GM23338 (cell line): ENCODE measurements at regions not wholly inside any gene's neighbourhood (a gene's known extent, or its start where the extent isn't known, plus 50 kb on each side); places are given as distances from the start of the nearest gene placed in this dataset.

ENCODE experiments used
- ATAC-seq: fragments of 200-7000 bp; cut with Tn5 transposase; 3 replicates; pipeline ENCODE4 v1.9.1; 2020
- DNase-seq: peaks from one replicate; pipeline ENCODE4 v3.0.0-alpha.2; 2015; ENCODE audit warnings: low spot score
- H2AFZ ChIP-seq: fragments of 200-600 bp; sonication (generic); 2 replicates; pipeline ENCODE4 v1.8.0; 2016; ENCODE audit warnings: antibody characterized with exemption, mild to moderate bottlenecking, moderate library complexity
- H3F3A ChIP-seq: fragments of 200-600 bp; sonication (generic); replicated peaks from 2 replicates; pipeline ENCODE4 v1.8.0; 2017; ENCODE audit warnings: antibody characterized with exemption, mixed run types, low read depth
- H3K27ac ChIP-seq: fragments of 200-600 bp; sonication (generic); 2 replicates; pipeline ENCODE4 v1.6.1; 2016; ENCODE audit warnings: low read depth
- H3K27me3 ChIP-seq: fragments of 200-600 bp; sonication (generic); 2 replicates; pipeline ENCODE4 v1.8.0; 2016; ENCODE audit warnings: mild to moderate bottlenecking, mixed run types, moderate library complexity; ENCODE audit not compliant: insufficient read depth
- H3K36me3 ChIP-seq: fragments of 200-600 bp; sonication (generic); 2 replicates; pipeline ENCODE4 v1.8.0; 2016; ENCODE audit warnings: mild to moderate bottlenecking; ENCODE audit not compliant: insufficient read depth
- H3K4me1 ChIP-seq: fragments of 200-600 bp; sonication (generic); 2 replicates; pipeline ENCODE4 v1.8.0; 2016; ENCODE audit warnings: mild to moderate bottlenecking, moderate library complexity; ENCODE audit not compliant: insufficient read depth
- H3K4me2 ChIP-seq: fragments of 200-600 bp; sonication (generic); 2 replicates; pipeline ENCODE4 v1.7.1; 2017; ENCODE audit warnings: mixed run types
- H3K4me3 ChIP-seq: fragments of 200-600 bp; sonication (generic); 2 replicates; pipeline ENCODE4 v1.6.1; 2016; ENCODE audit warnings: mixed run types
- H3K79me2 ChIP-seq: fragments of 200-600 bp; sonication (generic); replicated peaks from 2 replicates; pipeline ENCODE4 v1.8.0; 2017; ENCODE audit warnings: mild to moderate bottlenecking; ENCODE audit not compliant: insufficient read depth
- H3K9me2 ChIP-seq: fragments of 200-600 bp; sonication (generic); 2 replicates; pipeline ENCODE4 v1.8.0; 2017; ENCODE audit not compliant: insufficient read depth
- H4K20me1 ChIP-seq: fragments of 200-600 bp; sonication (generic); replicated peaks from 2 replicates; pipeline ENCODE4 v1.8.0; 2017; ENCODE audit warnings: mild to moderate bottlenecking; ENCODE audit not compliant: insufficient read depth
- H3K27ac Mint-ChIP-seq: 2 replicates; pipeline ENCODE4 v1.8.0; 2020; ENCODE audit warnings: inconsistent platforms, mild to moderate bottlenecking, moderate library complexity, mixed read lengths
- H3K27me3 Mint-ChIP-seq: 3 replicates; pipeline ENCODE4 v1.8.0; 2022; ENCODE audit warnings: low read depth, mild to moderate bottlenecking, moderate library complexity, mixed read lengths, inconsistent platforms; ENCODE audit not compliant: insufficient read depth, poor library complexity
- H3K36me3 Mint-ChIP-seq: 3 replicates; pipeline ENCODE4 v1.8.0; 2021; ENCODE audit warnings: low read depth, mild to moderate bottlenecking, inconsistent platforms, moderate library complexity, mixed read lengths
- H3K4me1 Mint-ChIP-seq: 3 replicates; pipeline ENCODE4 v1.8.0; 2020; ENCODE audit warnings: mild to moderate bottlenecking, inconsistent platforms, mixed read lengths
- H3K4me3 Mint-ChIP-seq: 3 replicates; pipeline ENCODE4 v1.8.0; 2021; ENCODE audit warnings: moderate library complexity, mild to moderate bottlenecking, inconsistent platforms, mixed read lengths
- H3K9me3 Mint-ChIP-seq: 3 replicates; pipeline ENCODE4 v1.8.0; 2020; ENCODE audit warnings: moderate library complexity, mild to moderate bottlenecking, inconsistent platforms, mixed read lengths
- CREB1 ChIP-seq: fragments of 250-450 bp; sonication (Bioruptor Pico); IDR thresholded peaks from 2 replicates; pipeline ENCODE4 v1.5.0; 2020; ENCODE audit warnings: low read depth, mild to moderate bottlenecking, moderate library complexity
- CTCF ChIP-seq, 2 experiments: fragments of 200-600 bp in 1 of 2; sonication (generic) in 1 of 2; conservative IDR thresholded peaks; 2 replicates each; pipeline versions ENCODE4 v1.5.1 to v1.6.1; 2016 to 2017; ENCODE audit warnings: antibody characterized with exemption in 2 of 2, low read depth in 2 of 2, mild to moderate bottlenecking in 2 of 2, moderate library complexity in 1 of 2
- EZH2 ChIP-seq: fragments of 200-600 bp; sonication (generic); IDR thresholded peaks from one replicate; pipeline ENCODE4 v1.8.0; 2017; ENCODE audit warnings: antibody characterized with exemption, mild to moderate bottlenecking, low read depth; ENCODE audit not compliant: unreplicated experiment
- EZH2phosphoT487 ChIP-seq: fragments of 200-600 bp; sonication (generic); IDR thresholded peaks from one replicate; pipeline ENCODE4 v1.8.1; 2018; ENCODE audit warnings: antibody characterized with exemption; ENCODE audit not compliant: unreplicated experiment
- NANOG ChIP-seq: IDR thresholded peaks from 2 replicates; pipeline ENCODE4 v1.6.1; 2016; ENCODE audit warnings: antibody characterized with exemption, borderline replicate concordance
- POLR2AphosphoS5 ChIP-seq: IDR thresholded peaks from 2 replicates; pipeline ENCODE4 v1.6.1; 2016; ENCODE audit warnings: antibody characterized with exemption, low read depth
- STAT1 ChIP-seq: IDR thresholded peaks from one replicate; pipeline ENCODE4 v1.6.1; 2016; ENCODE audit warnings: antibody characterized with exemption; ENCODE audit not compliant: unreplicated experiment
- TF ChIP-seq, protein P1 (sequence below): fragments of 250-450 bp; sonication (Bioruptor Pico); IDR thresholded peaks from 2 replicates; pipeline ENCODE4 v1.5.0; 2020; ENCODE audit warnings: mild to moderate bottlenecking, moderate library complexity
- TF ChIP-seq, protein P2 (sequence below): IDR thresholded peaks from one replicate; pipeline ENCODE4 v1.6.1; 2018; ENCODE audit warnings: antibody characterized with exemption; ENCODE audit not compliant: unreplicated experiment

- Mint-ChIP-seq H3K36me3 (no peaks in the 10 kb centered on the region), H3K4me3 (no peak overlapping the region), H3K4me1 (peaks cover 11% of the 10 kb centered on the region), H3K27me3 (no peaks in the 10 kb centered on the region), H3K9me3 (no peaks in the 10 kb centered on the region; the same call in 2 of the 3 replicates), H3K27ac (no peak overlapping the region)
- Histone ChIP-seq H3K27ac (no peak overlapping the region), H3K9me2 (no peaks in the 10 kb centered on the region), H3K4me2 (no peak overlapping the region), H4K20me1 (no peaks in the 10 kb centered on the region), H3F3A (no peaks in the 10 kb centered on the region), H3K36me3 (no peaks in the 10 kb centered on the region), H3K79me2 (no peaks in the 10 kb centered on the region), H3K27me3 (no peaks in the 10 kb centered on the region), H2AFZ (no peak overlapping the region), H3K4me3 (no peak overlapping the region), H3K4me1 (peaks cover 5% of the 10 kb centered on the region)
- DNase-seq (no peak), ATAC-seq (no peak)
- TF ChIP-seq POLR2AphosphoS5 = no peak
These were observed 146.6 kb downstream of the BBOX1 start for GRCh38 chr11:27187075-27187847.

DNA sequence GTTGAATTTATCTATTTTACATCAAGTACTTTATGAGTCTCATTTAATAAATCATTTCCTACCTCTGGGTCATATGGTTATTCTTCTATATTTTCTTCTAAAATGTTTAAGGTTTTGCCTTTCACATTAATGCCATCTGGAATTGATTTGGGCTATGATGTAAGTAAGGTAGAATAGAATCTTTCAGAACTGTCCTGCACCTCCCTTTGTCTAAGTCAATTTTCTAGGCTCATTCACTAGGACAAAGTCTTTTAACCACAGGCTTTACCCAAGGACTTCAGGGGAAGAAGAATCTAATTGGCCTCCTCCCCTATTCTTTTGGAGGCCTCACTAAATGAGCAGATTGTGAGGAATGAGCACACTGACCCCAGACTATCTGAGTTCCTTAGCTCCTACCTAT, 146.0 kb downstream of the BBOX1 start:
- Mint-ChIP-seq H3K36me3 (no peaks in the 10 kb centered on the region), H3K4me3 (no peak overlapping the region), H3K4me1 (peaks cover 11% of the 10 kb centered on the region), H3K9me3 (no peaks in the 10 kb centered on the region; the same call in 2 of the 3 replicates), H3K27ac (no peak overlapping the region), H3K27me3 (no peaks in the 10 kb centered on the region)
- H3K4me2 ChIP-seq = no peak overlapping the region
- no peaks in the 10 kb centered on the region for H3K36me3 ChIP-seq
- no peaks in the 10 kb centered on the region for H4K20me1 ChIP-seq
- no peaks in the 10 kb centered on the region for H3K9me2 ChIP-seq
- H3K4me1 ChIP-seq = peaks cover 5% of the 10 kb centered on the region
- no peak overlapping the region for H3K4me3 ChIP-seq
- no peak overlapping the region for H3K27ac ChIP-seq
- no peaks in the 10 kb centered on the region for H3K79me2 ChIP-seq
- no peaks in the 10 kb centered on the region for H3F3A ChIP-seq
- H3K27me3 ChIP-seq = no peaks in the 10 kb centered on the region
- DNase-seq (no peak), ATAC-seq (no peak)
- H2AFZ ChIP-seq = no peak overlapping the region
- TF ChIP-seq, protein P1, sequence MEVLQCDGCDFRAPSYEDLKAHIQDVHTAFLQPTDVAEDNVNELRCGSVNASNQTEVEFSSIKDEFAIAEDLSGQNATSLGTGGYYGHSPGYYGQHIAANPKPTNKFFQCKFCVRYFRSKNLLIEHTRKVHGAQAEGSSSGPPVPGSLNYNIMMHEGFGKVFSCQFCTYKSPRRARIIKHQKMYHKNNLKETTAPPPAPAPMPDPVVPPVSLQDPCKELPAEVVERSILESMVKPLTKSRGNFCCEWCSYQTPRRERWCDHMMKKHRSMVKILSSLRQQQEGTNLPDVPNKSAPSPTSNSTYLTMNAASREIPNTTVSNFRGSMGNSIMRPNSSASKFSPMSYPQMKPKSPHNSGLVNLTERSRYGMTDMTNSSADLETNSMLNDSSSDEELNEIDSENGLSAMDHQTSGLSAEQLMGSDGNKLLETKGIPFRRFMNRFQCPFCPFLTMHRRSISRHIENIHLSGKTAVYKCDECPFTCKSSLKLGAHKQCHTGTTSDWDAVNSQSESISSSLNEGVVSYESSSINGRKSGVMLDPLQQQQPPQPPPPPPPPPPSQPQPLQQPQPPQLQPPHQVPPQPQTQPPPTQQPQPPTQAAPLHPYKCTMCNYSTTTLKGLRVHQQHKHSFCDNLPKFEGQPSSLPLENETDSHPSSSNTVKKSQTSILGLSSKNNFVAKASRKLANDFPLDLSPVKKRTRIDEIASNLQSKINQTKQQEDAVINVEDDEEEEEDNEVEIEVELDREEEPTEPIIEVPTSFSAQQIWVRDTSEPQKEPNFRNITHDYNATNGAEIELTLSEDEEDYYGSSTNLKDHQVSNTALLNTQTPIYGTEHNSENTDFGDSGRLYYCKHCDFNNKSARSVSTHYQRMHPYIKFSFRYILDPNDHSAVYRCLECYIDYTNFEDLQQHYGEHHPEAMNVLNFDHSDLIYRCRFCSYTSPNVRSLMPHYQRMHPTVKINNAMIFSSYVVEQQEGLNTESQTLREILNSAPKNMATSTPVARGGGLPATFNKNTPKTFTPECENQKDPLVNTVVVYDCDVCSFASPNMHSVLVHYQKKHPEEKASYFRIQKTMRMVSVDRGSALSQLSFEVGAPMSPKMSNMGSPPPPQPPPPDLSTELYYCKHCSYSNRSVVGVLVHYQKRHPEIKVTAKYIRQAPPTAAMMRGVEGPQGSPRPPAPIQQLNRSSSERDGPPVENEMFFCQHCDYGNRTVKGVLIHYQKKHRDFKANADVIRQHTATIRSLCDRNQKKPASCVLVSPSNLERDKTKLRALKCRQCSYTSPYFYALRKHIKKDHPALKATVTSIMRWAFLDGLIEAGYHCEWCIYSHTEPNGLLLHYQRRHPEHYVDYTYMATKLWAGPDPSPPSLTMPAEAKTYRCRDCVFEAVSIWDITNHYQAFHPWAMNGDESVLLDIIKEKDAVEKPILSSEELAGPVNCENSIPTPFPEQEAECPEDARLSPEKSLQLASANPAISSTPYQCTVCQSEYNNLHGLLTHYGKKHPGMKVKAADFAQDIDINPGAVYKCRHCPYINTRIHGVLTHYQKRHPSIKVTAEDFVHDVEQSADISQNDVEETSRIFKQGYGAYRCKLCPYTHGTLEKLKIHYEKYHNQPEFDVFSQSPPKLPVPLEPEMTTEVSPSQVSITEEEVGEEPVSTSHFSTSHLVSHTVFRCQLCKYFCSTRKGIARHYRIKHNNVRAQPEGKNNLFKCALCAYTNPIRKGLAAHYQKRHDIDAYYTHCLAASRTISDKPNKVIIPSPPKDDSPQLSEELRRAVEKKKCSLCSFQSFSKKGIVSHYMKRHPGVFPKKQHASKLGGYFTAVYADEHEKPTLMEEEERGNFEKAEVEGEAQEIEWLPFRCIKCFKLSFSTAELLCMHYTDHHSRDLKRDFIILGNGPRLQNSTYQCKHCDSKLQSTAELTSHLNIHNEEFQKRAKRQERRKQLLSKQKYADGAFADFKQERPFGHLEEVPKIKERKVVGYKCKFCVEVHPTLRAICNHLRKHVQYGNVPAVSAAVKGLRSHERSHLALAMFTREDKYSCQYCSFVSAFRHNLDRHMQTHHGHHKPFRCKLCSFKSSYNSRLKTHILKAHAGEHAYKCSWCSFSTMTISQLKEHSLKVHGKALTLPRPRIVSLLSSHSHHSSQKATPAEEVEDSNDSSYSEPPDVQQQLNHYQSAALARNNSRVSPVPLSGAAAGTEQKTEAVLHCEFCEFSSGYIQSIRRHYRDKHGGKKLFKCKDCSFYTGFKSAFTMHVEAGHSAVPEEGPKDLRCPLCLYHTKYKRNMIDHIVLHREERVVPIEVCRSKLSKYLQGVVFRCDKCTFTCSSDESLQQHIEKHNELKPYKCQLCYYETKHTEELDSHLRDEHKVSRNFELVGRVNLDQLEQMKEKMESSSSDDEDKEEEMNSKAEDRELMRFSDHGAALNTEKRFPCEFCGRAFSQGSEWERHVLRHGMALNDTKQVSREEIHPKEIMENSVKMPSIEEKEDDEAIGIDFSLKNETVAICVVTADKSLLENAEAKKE (CRISPR knock-in tag) = no peak
- TF ChIP-seq CREB1 (no peak), CTCF (conservative IDR thresholded peaks at IDR 0.05; ENCODE audit: low read depth in 2 of 2) (no peak), EZH2 (no peak), NANOG (no peak), STAT1 (no peak), EZH2phosphoT487 (no peak), POLR2AphosphoS5 (no peak)
- TF ChIP-seq, protein P2, sequence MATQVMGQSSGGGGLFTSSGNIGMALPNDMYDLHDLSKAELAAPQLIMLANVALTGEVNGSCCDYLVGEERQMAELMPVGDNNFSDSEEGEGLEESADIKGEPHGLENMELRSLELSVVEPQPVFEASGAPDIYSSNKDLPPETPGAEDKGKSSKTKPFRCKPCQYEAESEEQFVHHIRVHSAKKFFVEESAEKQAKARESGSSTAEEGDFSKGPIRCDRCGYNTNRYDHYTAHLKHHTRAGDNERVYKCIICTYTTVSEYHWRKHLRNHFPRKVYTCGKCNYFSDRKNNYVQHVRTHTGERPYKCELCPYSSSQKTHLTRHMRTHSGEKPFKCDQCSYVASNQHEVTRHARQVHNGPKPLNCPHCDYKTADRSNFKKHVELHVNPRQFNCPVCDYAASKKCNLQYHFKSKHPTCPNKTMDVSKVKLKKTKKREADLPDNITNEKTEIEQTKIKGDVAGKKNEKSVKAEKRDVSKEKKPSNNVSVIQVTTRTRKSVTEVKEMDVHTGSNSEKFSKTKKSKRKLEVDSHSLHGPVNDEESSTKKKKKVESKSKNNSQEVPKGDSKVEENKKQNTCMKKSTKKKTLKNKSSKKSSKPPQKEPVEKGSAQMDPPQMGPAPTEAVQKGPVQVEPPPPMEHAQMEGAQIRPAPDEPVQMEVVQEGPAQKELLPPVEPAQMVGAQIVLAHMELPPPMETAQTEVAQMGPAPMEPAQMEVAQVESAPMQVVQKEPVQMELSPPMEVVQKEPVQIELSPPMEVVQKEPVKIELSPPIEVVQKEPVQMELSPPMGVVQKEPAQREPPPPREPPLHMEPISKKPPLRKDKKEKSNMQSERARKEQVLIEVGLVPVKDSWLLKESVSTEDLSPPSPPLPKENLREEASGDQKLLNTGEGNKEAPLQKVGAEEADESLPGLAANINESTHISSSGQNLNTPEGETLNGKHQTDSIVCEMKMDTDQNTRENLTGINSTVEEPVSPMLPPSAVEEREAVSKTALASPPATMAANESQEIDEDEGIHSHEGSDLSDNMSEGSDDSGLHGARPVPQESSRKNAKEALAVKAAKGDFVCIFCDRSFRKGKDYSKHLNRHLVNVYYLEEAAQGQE = no peak
